Type B pancreatic cell (in vitro differentiated cells): ENCODE measurements at regions not wholly inside any gene's neighbourhood (a gene's known extent, or its start where the extent isn't known, plus 50 kb on each side); places are given as distances from the start of the nearest gene placed in this dataset.

Source experiments
- DNase-seq: peaks from one replicate; pipeline ENCODE4 v3.0.0; 2021; ENCODE audit warnings: mixed read lengths; ENCODE audit not compliant: unreplicated experiment; ENCODE audit errors: extremely low spot score
- H3K27ac Mint-ChIP-seq: 2 replicates; pipeline ENCODE4 v1.8.0; 2021; ENCODE audit warnings: mild to moderate bottlenecking, mixed read lengths
- H3K27me3 Mint-ChIP-seq: 2 replicates; pipeline ENCODE4 v1.8.0; 2021; ENCODE audit warnings: mixed read lengths
- H3K36me3 Mint-ChIP-seq: 2 replicates; pipeline ENCODE4 v1.8.0; 2021; ENCODE audit warnings: mixed read lengths
- H3K4me1 Mint-ChIP-seq: one replicate; pipeline ENCODE4 v1.8.0; 2021; ENCODE audit warnings: mixed read lengths; ENCODE audit not compliant: unreplicated experiment
- H3K4me3 Mint-ChIP-seq: 2 replicates; pipeline ENCODE4 v1.8.0; 2021; ENCODE audit warnings: mild to moderate bottlenecking, mixed read lengths
- H3K9me3 Mint-ChIP-seq: 2 replicates; pipeline ENCODE4 v1.8.0; 2021; ENCODE audit warnings: mixed read lengths
- CTCF ChIP-seq: fragments of 200-600 bp; sonication (generic); conservative IDR thresholded peaks from 2 replicates; pipeline ENCODE4 v1.5.0; 2021; ENCODE audit warnings: antibody characterized with exemption, mild to moderate bottlenecking

- Mint-ChIP-seq H3K27ac (no peak overlapping the region), H3K36me3 (no peaks in the 10 kb centered on the region), H3K4me3 (no peak overlapping the region), H3K4me1 (no peaks in the 10 kb centered on the region), H3K9me3 (no peaks in the 10 kb centered on the region), H3K27me3 (no peaks in the 10 kb centered on the region)
- DNase-seq = no peak
- TF ChIP-seq CTCF = no peak
Observed at GRCh38 chr3:146912241-146913015, 307.3 kb upstream of the PLSCR5 start.

GRCh38 chr3:146903927-146904326 lies 298.8 kb upstream of the PLSCR5 start:
- no peaks in the 10 kb centered on the region for H3K4me1 Mint-ChIP-seq
- H3K9me3 Mint-ChIP-seq = no peaks in the 10 kb centered on the region
- H3K36me3 Mint-ChIP-seq = no peaks in the 10 kb centered on the region
- peaks cover 4% of the 10 kb centered on the region for H3K27me3 Mint-ChIP-seq
- no peak overlapping the region for H3K27ac Mint-ChIP-seq
- no peak overlapping the region for H3K4me3 Mint-ChIP-seq
- TF ChIP-seq CTCF = no peak
- DNase-seq = no peak

- no peak for DNase-seq
- TF ChIP-seq CTCF = no peak
- Mint-ChIP-seq H3K36me3 (no peaks in the 10 kb centered on the region), H3K4me3 (no peak overlapping the region), H3K27ac (no peak overlapping the region), H3K4me1 (no peaks in the 10 kb centered on the region), H3K9me3 (no peaks in the 10 kb centered on the region), H3K27me3 (no peaks in the 10 kb centered on the region)
Observed at GRCh38 chr3:146899171-146899570, 294.0 kb upstream of the PLSCR5 start.

GRCh38 chr3:146896711-146897110 lies 291.6 kb upstream of the PLSCR5 start:
- H3K27ac Mint-ChIP-seq = no peak overlapping the region
- H3K36me3 Mint-ChIP-seq = no peaks in the 10 kb centered on the region
- H3K4me3 Mint-ChIP-seq = no peak overlapping the region

GRCh38 chr3:146895026-146895749 lies 290.0 kb upstream of the PLSCR5 start:
- Mint-ChIP-seq H3K36me3 (no peaks in the 10 kb centered on the region), H3K4me3 (no peak overlapping the region), H3K27ac (no peak overlapping the region), H3K4me1 (no peaks in the 10 kb centered on the region), H3K9me3 (no peaks in the 10 kb centered on the region), H3K27me3 (no peaks in the 10 kb centered on the region)
- no peak for TF ChIP-seq CTCF
- no peak for DNase-seq

More at GRCh38 chr3:146896711-146897110, 291.6 kb upstream of the PLSCR5 start:
- Mint-ChIP-seq H3K9me3 (no peaks in the 10 kb centered on the region), H3K27me3 (no peaks in the 10 kb centered on the region), H3K4me1 (no peaks in the 10 kb centered on the region)
- DNase-seq = no peak
- no peak for TF ChIP-seq CTCF
